GM23338 (cell line): ENCODE measurements at regions not wholly inside any gene's neighbourhood (a gene's known extent, or its start where the extent isn't known, plus 50 kb on each side); places are given as distances from the start of the nearest gene placed in this dataset.

Source experiments
- ATAC-seq: fragments of 200-7000 bp; cut with Tn5 transposase; 3 replicates; pipeline ENCODE4 v1.9.1; 2020
- DNase-seq: peaks from one replicate; pipeline ENCODE4 v3.0.0-alpha.2; 2015; ENCODE audit warnings: low spot score
- H2AFZ ChIP-seq: fragments of 200-600 bp; sonication (generic); 2 replicates; pipeline ENCODE4 v1.8.0; 2016; ENCODE audit warnings: antibody characterized with exemption, mild to moderate bottlenecking, moderate library complexity
- H3F3A ChIP-seq: fragments of 200-600 bp; sonication (generic); replicated peaks from 2 replicates; pipeline ENCODE4 v1.8.0; 2017; ENCODE audit warnings: antibody characterized with exemption, mixed run types, low read depth
- H3K27ac ChIP-seq: fragments of 200-600 bp; sonication (generic); 2 replicates; pipeline ENCODE4 v1.6.1; 2016; ENCODE audit warnings: low read depth
- H3K27me3 ChIP-seq: fragments of 200-600 bp; sonication (generic); 2 replicates; pipeline ENCODE4 v1.8.0; 2016; ENCODE audit warnings: mild to moderate bottlenecking, mixed run types, moderate library complexity; ENCODE audit not compliant: insufficient read depth
- H3K36me3 ChIP-seq: fragments of 200-600 bp; sonication (generic); 2 replicates; pipeline ENCODE4 v1.8.0; 2016; ENCODE audit warnings: mild to moderate bottlenecking; ENCODE audit not compliant: insufficient read depth
- H3K4me1 ChIP-seq: fragments of 200-600 bp; sonication (generic); 2 replicates; pipeline ENCODE4 v1.8.0; 2016; ENCODE audit warnings: mild to moderate bottlenecking, moderate library complexity; ENCODE audit not compliant: insufficient read depth
- H3K4me2 ChIP-seq: fragments of 200-600 bp; sonication (generic); 2 replicates; pipeline ENCODE4 v1.7.1; 2017; ENCODE audit warnings: mixed run types
- H3K4me3 ChIP-seq: fragments of 200-600 bp; sonication (generic); 2 replicates; pipeline ENCODE4 v1.6.1; 2016; ENCODE audit warnings: mixed run types
- H3K79me2 ChIP-seq: fragments of 200-600 bp; sonication (generic); replicated peaks from 2 replicates; pipeline ENCODE4 v1.8.0; 2017; ENCODE audit warnings: mild to moderate bottlenecking; ENCODE audit not compliant: insufficient read depth
- H3K9me2 ChIP-seq: fragments of 200-600 bp; sonication (generic); 2 replicates; pipeline ENCODE4 v1.8.0; 2017; ENCODE audit not compliant: insufficient read depth
- H4K20me1 ChIP-seq: fragments of 200-600 bp; sonication (generic); replicated peaks from 2 replicates; pipeline ENCODE4 v1.8.0; 2017; ENCODE audit warnings: mild to moderate bottlenecking; ENCODE audit not compliant: insufficient read depth
- H3K27ac Mint-ChIP-seq: 2 replicates; pipeline ENCODE4 v1.8.0; 2020; ENCODE audit warnings: inconsistent platforms, mild to moderate bottlenecking, moderate library complexity, mixed read lengths
- H3K27me3 Mint-ChIP-seq: 3 replicates; pipeline ENCODE4 v1.8.0; 2022; ENCODE audit warnings: low read depth, mild to moderate bottlenecking, moderate library complexity, mixed read lengths, inconsistent platforms; ENCODE audit not compliant: insufficient read depth, poor library complexity
- H3K36me3 Mint-ChIP-seq: 3 replicates; pipeline ENCODE4 v1.8.0; 2021; ENCODE audit warnings: low read depth, mild to moderate bottlenecking, inconsistent platforms, moderate library complexity, mixed read lengths
- H3K4me1 Mint-ChIP-seq: 3 replicates; pipeline ENCODE4 v1.8.0; 2020; ENCODE audit warnings: mild to moderate bottlenecking, inconsistent platforms, mixed read lengths
- H3K4me3 Mint-ChIP-seq: 3 replicates; pipeline ENCODE4 v1.8.0; 2021; ENCODE audit warnings: moderate library complexity, mild to moderate bottlenecking, inconsistent platforms, mixed read lengths
- H3K9me3 Mint-ChIP-seq: 3 replicates; pipeline ENCODE4 v1.8.0; 2020; ENCODE audit warnings: moderate library complexity, mild to moderate bottlenecking, inconsistent platforms, mixed read lengths
- CREB1 ChIP-seq: fragments of 250-450 bp; sonication (Bioruptor Pico); IDR thresholded peaks from 2 replicates; pipeline ENCODE4 v1.5.0; 2020; ENCODE audit warnings: low read depth, mild to moderate bottlenecking, moderate library complexity
- EZH2 ChIP-seq: fragments of 200-600 bp; sonication (generic); IDR thresholded peaks from one replicate; pipeline ENCODE4 v1.8.0; 2017; ENCODE audit warnings: antibody characterized with exemption, mild to moderate bottlenecking, low read depth; ENCODE audit not compliant: unreplicated experiment
- EZH2phosphoT487 ChIP-seq: fragments of 200-600 bp; sonication (generic); IDR thresholded peaks from one replicate; pipeline ENCODE4 v1.8.1; 2018; ENCODE audit warnings: antibody characterized with exemption; ENCODE audit not compliant: unreplicated experiment
- JUNB ChIP-seq: IDR thresholded peaks from one replicate; pipeline ENCODE4 v1.6.1; 2016; ENCODE audit warnings: antibody characterized with exemption; ENCODE audit not compliant: unreplicated experiment
- NANOG ChIP-seq: IDR thresholded peaks from 2 replicates; pipeline ENCODE4 v1.6.1; 2016; ENCODE audit warnings: antibody characterized with exemption, borderline replicate concordance
- POLR2AphosphoS5 ChIP-seq: IDR thresholded peaks from 2 replicates; pipeline ENCODE4 v1.6.1; 2016; ENCODE audit warnings: antibody characterized with exemption, low read depth
- STAT1 ChIP-seq: IDR thresholded peaks from one replicate; pipeline ENCODE4 v1.6.1; 2016; ENCODE audit warnings: antibody characterized with exemption; ENCODE audit not compliant: unreplicated experiment
- ZNF114 ChIP-seq: fragments of 250-450 bp; sonication (Bioruptor Pico); IDR thresholded peaks from 2 replicates; pipeline ENCODE4 v1.5.0; 2020; ENCODE audit warnings: mild to moderate bottlenecking, moderate library complexity
- ZNF331 ChIP-seq: fragments of 250-450 bp; sonication (Bioruptor Pico); IDR thresholded peaks from 2 replicates; pipeline ENCODE4 v1.5.0; 2020; ENCODE audit warnings: low read depth, mild to moderate bottlenecking, moderate library complexity
- TF ChIP-seq, protein P1 (sequence below): fragments of 250-450 bp; sonication (Bioruptor Pico); IDR thresholded peaks from 2 replicates; pipeline ENCODE4 v1.5.0; 2020; ENCODE audit warnings: mild to moderate bottlenecking, moderate library complexity
- TF ChIP-seq, protein P2 (sequence below), 2 experiments: fragments of 200-600 bp in 1 of 2; sonication (generic) in 1 of 2; conservative IDR thresholded peaks; 2 replicates each; pipeline versions ENCODE4 v1.5.1 to v1.6.1; 2016 to 2017; ENCODE audit warnings: antibody characterized with exemption in 2 of 2, low read depth in 2 of 2, mild to moderate bottlenecking in 2 of 2, moderate library complexity in 1 of 2
- TF ChIP-seq, protein P3 (sequence below): IDR thresholded peaks from 2 replicates; pipeline ENCODE4 v1.6.1; 2016; ENCODE audit warnings: antibody characterized with exemption
- TF ChIP-seq, protein P4 (sequence below): IDR thresholded peaks from one replicate; pipeline ENCODE4 v1.6.1; 2018; ENCODE audit warnings: antibody characterized with exemption; ENCODE audit not compliant: unreplicated experiment

DNA sequence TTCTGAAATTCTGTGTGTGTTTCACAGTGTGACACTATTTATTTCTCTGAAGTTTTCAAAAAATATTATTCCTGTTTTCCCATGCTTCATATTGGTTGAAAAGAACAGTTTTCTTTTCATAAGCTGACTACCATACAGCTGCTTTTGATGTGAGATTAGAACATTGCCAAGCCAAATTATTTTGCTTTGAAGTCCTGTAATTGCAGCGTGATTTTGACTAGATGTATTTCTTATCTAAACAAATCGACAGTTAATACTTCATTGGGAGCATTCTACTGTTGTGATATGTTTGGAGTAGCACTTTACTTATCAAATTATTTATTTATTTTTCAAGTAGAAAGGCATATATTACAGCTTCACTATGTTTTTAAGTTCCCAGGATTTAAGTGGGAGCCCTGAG is 132.0 kb downstream of the DACT1 start:
- Mint-ChIP-seq H3K27me3 (peaks cover 60% of the 10 kb centered on the region), H3K36me3 (no peaks in the 10 kb centered on the region; the same call in 2 of the 3 replicates), H3K4me1 (peaks cover 35% of the 10 kb centered on the region), H3K27ac (no peak overlapping the region), H3K4me3 (no peak overlapping the region), H3K9me3 (no peaks in the 10 kb centered on the region)
- H3K36me3 ChIP-seq, result no peaks in the 10 kb centered on the region
- H3K27me3 ChIP-seq, result peaks cover 33% of the 10 kb centered on the region
- H3F3A ChIP-seq, result no peaks in the 10 kb centered on the region
- no peak for ATAC-seq
- peaks cover 43% of the 10 kb centered on the region for H3K4me1 ChIP-seq
- no peak overlapping the region for H3K4me3 ChIP-seq
- no peaks in the 10 kb centered on the region for H3K79me2 ChIP-seq
- H2AFZ ChIP-seq, result no peak overlapping the region
- H3K4me2 ChIP-seq, result peak overlapping the region; percentile 27; the same call in 1 of the 2 replicates
- TF ChIP-seq POLR2AphosphoS5, result no peak
- no peak for TF ChIP-seq JUNB
- TF ChIP-seq, protein P1, sequence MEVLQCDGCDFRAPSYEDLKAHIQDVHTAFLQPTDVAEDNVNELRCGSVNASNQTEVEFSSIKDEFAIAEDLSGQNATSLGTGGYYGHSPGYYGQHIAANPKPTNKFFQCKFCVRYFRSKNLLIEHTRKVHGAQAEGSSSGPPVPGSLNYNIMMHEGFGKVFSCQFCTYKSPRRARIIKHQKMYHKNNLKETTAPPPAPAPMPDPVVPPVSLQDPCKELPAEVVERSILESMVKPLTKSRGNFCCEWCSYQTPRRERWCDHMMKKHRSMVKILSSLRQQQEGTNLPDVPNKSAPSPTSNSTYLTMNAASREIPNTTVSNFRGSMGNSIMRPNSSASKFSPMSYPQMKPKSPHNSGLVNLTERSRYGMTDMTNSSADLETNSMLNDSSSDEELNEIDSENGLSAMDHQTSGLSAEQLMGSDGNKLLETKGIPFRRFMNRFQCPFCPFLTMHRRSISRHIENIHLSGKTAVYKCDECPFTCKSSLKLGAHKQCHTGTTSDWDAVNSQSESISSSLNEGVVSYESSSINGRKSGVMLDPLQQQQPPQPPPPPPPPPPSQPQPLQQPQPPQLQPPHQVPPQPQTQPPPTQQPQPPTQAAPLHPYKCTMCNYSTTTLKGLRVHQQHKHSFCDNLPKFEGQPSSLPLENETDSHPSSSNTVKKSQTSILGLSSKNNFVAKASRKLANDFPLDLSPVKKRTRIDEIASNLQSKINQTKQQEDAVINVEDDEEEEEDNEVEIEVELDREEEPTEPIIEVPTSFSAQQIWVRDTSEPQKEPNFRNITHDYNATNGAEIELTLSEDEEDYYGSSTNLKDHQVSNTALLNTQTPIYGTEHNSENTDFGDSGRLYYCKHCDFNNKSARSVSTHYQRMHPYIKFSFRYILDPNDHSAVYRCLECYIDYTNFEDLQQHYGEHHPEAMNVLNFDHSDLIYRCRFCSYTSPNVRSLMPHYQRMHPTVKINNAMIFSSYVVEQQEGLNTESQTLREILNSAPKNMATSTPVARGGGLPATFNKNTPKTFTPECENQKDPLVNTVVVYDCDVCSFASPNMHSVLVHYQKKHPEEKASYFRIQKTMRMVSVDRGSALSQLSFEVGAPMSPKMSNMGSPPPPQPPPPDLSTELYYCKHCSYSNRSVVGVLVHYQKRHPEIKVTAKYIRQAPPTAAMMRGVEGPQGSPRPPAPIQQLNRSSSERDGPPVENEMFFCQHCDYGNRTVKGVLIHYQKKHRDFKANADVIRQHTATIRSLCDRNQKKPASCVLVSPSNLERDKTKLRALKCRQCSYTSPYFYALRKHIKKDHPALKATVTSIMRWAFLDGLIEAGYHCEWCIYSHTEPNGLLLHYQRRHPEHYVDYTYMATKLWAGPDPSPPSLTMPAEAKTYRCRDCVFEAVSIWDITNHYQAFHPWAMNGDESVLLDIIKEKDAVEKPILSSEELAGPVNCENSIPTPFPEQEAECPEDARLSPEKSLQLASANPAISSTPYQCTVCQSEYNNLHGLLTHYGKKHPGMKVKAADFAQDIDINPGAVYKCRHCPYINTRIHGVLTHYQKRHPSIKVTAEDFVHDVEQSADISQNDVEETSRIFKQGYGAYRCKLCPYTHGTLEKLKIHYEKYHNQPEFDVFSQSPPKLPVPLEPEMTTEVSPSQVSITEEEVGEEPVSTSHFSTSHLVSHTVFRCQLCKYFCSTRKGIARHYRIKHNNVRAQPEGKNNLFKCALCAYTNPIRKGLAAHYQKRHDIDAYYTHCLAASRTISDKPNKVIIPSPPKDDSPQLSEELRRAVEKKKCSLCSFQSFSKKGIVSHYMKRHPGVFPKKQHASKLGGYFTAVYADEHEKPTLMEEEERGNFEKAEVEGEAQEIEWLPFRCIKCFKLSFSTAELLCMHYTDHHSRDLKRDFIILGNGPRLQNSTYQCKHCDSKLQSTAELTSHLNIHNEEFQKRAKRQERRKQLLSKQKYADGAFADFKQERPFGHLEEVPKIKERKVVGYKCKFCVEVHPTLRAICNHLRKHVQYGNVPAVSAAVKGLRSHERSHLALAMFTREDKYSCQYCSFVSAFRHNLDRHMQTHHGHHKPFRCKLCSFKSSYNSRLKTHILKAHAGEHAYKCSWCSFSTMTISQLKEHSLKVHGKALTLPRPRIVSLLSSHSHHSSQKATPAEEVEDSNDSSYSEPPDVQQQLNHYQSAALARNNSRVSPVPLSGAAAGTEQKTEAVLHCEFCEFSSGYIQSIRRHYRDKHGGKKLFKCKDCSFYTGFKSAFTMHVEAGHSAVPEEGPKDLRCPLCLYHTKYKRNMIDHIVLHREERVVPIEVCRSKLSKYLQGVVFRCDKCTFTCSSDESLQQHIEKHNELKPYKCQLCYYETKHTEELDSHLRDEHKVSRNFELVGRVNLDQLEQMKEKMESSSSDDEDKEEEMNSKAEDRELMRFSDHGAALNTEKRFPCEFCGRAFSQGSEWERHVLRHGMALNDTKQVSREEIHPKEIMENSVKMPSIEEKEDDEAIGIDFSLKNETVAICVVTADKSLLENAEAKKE (CRISPR knock-in tag), result no peak
- no peak for TF ChIP-seq EZH2phosphoT487
- TF ChIP-seq EZH2, result no peak
- TF ChIP-seq, protein P2, sequence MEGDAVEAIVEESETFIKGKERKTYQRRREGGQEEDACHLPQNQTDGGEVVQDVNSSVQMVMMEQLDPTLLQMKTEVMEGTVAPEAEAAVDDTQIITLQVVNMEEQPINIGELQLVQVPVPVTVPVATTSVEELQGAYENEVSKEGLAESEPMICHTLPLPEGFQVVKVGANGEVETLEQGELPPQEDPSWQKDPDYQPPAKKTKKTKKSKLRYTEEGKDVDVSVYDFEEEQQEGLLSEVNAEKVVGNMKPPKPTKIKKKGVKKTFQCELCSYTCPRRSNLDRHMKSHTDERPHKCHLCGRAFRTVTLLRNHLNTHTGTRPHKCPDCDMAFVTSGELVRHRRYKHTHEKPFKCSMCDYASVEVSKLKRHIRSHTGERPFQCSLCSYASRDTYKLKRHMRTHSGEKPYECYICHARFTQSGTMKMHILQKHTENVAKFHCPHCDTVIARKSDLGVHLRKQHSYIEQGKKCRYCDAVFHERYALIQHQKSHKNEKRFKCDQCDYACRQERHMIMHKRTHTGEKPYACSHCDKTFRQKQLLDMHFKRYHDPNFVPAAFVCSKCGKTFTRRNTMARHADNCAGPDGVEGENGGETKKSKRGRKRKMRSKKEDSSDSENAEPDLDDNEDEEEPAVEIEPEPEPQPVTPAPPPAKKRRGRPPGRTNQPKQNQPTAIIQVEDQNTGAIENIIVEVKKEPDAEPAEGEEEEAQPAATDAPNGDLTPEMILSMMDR (conservative IDR thresholded peaks at IDR 0.05; ENCODE audit: low read depth in 2 of 2), result no peak
- TF ChIP-seq STAT1, result no peak
- TF ChIP-seq ZNF331, result no peak
- TF ChIP-seq, protein P3, sequence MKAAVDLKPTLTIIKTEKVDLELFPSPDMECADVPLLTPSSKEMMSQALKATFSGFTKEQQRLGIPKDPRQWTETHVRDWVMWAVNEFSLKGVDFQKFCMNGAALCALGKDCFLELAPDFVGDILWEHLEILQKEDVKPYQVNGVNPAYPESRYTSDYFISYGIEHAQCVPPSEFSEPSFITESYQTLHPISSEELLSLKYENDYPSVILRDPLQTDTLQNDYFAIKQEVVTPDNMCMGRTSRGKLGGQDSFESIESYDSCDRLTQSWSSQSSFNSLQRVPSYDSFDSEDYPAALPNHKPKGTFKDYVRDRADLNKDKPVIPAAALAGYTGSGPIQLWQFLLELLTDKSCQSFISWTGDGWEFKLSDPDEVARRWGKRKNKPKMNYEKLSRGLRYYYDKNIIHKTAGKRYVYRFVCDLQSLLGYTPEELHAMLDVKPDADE, result no peak
- no peak for TF ChIP-seq NANOG
- no peak for TF ChIP-seq CREB1 (CRISPR knock-in tag)
- TF ChIP-seq ZNF114 (CRISPR knock-in tag), result no peak
- TF ChIP-seq, protein P4, sequence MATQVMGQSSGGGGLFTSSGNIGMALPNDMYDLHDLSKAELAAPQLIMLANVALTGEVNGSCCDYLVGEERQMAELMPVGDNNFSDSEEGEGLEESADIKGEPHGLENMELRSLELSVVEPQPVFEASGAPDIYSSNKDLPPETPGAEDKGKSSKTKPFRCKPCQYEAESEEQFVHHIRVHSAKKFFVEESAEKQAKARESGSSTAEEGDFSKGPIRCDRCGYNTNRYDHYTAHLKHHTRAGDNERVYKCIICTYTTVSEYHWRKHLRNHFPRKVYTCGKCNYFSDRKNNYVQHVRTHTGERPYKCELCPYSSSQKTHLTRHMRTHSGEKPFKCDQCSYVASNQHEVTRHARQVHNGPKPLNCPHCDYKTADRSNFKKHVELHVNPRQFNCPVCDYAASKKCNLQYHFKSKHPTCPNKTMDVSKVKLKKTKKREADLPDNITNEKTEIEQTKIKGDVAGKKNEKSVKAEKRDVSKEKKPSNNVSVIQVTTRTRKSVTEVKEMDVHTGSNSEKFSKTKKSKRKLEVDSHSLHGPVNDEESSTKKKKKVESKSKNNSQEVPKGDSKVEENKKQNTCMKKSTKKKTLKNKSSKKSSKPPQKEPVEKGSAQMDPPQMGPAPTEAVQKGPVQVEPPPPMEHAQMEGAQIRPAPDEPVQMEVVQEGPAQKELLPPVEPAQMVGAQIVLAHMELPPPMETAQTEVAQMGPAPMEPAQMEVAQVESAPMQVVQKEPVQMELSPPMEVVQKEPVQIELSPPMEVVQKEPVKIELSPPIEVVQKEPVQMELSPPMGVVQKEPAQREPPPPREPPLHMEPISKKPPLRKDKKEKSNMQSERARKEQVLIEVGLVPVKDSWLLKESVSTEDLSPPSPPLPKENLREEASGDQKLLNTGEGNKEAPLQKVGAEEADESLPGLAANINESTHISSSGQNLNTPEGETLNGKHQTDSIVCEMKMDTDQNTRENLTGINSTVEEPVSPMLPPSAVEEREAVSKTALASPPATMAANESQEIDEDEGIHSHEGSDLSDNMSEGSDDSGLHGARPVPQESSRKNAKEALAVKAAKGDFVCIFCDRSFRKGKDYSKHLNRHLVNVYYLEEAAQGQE, result no peak
- no peaks in the 10 kb centered on the region for H3K9me2 ChIP-seq
- H4K20me1 ChIP-seq, result no peaks in the 10 kb centered on the region
- no peak for DNase-seq
- H3K27ac ChIP-seq, result no peak overlapping the region
